OCI-LY1 (cell line): ENCODE measurements at regions not wholly inside any gene's neighbourhood (a gene's known extent, or its start where the extent isn't known, plus 50 kb on each side); places are given as distances from the start of the nearest gene placed in this dataset.

Experiments used
- CTCF ChIP-seq: fragments of 200-600 bp; sonication (generic), shearing (Covaris generic); IDR thresholded peaks from 2 replicates; pipeline ENCODE4 v1.5.1; 2017; ENCODE audit warnings: mild to moderate bottlenecking, antibody characterized with exemption, low read length, moderate library complexity, mixed read lengths
- EZH2 ChIP-seq: fragments of 200-600 bp; sonication (generic), shearing (Covaris generic); IDR thresholded peaks from 2 replicates; pipeline ENCODE4 v1.8.0; 2017; ENCODE audit warnings: borderline replicate concordance, mixed run types, mild to moderate bottlenecking, antibody characterized with exemption, low read length, moderate library complexity, mixed read lengths

GRCh38 chr13:44106266-44107152 is 226.8 kb downstream of the LACC1 start:
- TF ChIP-seq EZH2 = no peak
- no peak for TF ChIP-seq CTCF
